PC-3 (cell line): ENCODE measurements at regions not wholly inside any gene's neighbourhood (a gene's known extent, or its start where the extent isn't known, plus 50 kb on each side); places are given as distances from the start of the nearest gene placed in this dataset.

Experiments used
- CTCF ChIP-seq: fragments of 300-600 bp; sonication (generic); conservative IDR thresholded peaks from 2 replicates; pipeline ENCODE4 v1.5.1; 2017; ENCODE audit warnings: antibody characterized with exemption, low read depth, mild to moderate bottlenecking, low read length
- EZH2 ChIP-seq: fragments of 300-600 bp; sonication (generic); IDR thresholded peaks from one replicate; pipeline ENCODE4 v1.6.1; 2017; ENCODE audit warnings: antibody characterized with exemption, mild to moderate bottlenecking, low read length; ENCODE audit not compliant: unreplicated experiment
- EZH2phosphoT487 ChIP-seq: fragments of 300-600 bp; sonication (generic); IDR thresholded peaks from 2 replicates; pipeline ENCODE4 v1.6.1; 2018; ENCODE audit warnings: mild to moderate bottlenecking, antibody characterized with exemption, low read length, borderline replicate concordance

GRCh38 chr18:55996717-55997116 lies 408.7 kb upstream of the TCF4 start:
- TF ChIP-seq CTCF = no peak
- no peak for TF ChIP-seq EZH2
- no peak for TF ChIP-seq EZH2phosphoT487
